ENCODE measurements at regions not wholly inside any gene's neighbourhood (a gene's known extent, or its start where the extent isn't known, plus 50 kb on each side); places are given as distances from the start of the nearest gene placed in this dataset.

- DNase-seq: no peak
These were observed 346.4 kb upstream of the B3GAT1 start for GRCh38 chr11:134758342-134758931.

GRCh38 chr11:134757633-134758032, 345.6 kb upstream of the B3GAT1 start:
- no peak for DNase-seq

GRCh38 chr11:134756811-134757540, 344.9 kb upstream of the B3GAT1 start:
- no peak for DNase-seq

- DNase-seq: no peak
These were observed 343.5 kb upstream of the B3GAT1 start for GRCh38 chr11:134755535-134755934.

GRCh38 chr11:134754521-134755198, 342.6 kb upstream of the B3GAT1 start:
- DNase-seq: no peak

- no peak for DNase-seq
These were observed 341.9 kb upstream of the B3GAT1 start for GRCh38 chr11:134753771-134754520.

- no peak for DNase-seq
These were observed 341.1 kb upstream of the B3GAT1 start for GRCh38 chr11:134752964-134753770.

GRCh38 chr11:134752526-134752925, 340.5 kb upstream of the B3GAT1 start:
- no peak for DNase-seq

GRCh38 chr11:134751766-134752165, 339.7 kb upstream of the B3GAT1 start:
- no peak for DNase-seq

- DNase-seq: no peak
These were observed 339.1 kb upstream of the B3GAT1 start for GRCh38 chr11:134751031-134751585.

GRCh38 chr11:134750619-134751018, 338.6 kb upstream of the B3GAT1 start:
- no peak for DNase-seq

- DNase-seq: no peak
These were observed 337.2 kb upstream of the B3GAT1 start for GRCh38 chr11:134749040-134749839.

GRCh38 chr11:134746609-134747008, 334.6 kb upstream of the B3GAT1 start:
- no peak for DNase-seq

GRCh38 chr11:134745456-134745855, 333.4 kb upstream of the B3GAT1 start:
- no peak for DNase-seq

GRCh38 chr11:134743820-134744195, 331.8 kb upstream of the B3GAT1 start:
- DNase-seq: no peak

- DNase-seq: no peak
These were observed 331.1 kb upstream of the B3GAT1 start for GRCh38 chr11:134742956-134743819.

GRCh38 chr11:134742224-134742612, 330.2 kb upstream of the B3GAT1 start:
- DNase-seq: no peak

GRCh38 chr11:134741453-134742223, 329.6 kb upstream of the B3GAT1 start:
- no peak for DNase-seq

- no peak for DNase-seq
These were observed 328.7 kb upstream of the B3GAT1 start for GRCh38 chr11:134740590-134741261.
